HCT116 (cell line): ENCODE measurements at regions not wholly inside any gene's neighbourhood (a gene's known extent, or its start where the extent isn't known, plus 50 kb on each side); places are given as distances from the start of the nearest gene placed in this dataset.

Source experiments
- ATAC-seq: fragments of 200-7000 bp; cut with Tn5 transposase; 2 replicates; pipeline ENCODE4 v1.9.1; 2020; ENCODE audit warnings: mild to moderate bottlenecking, moderate library complexity
- BruUV-seq: library from RNA; stranded (reverse); fragments of 400-500 nt; replicated peaks from 2 replicates; lab custom pipeline; 2021; lab: Mats Ljungman, UMichigan
- CTCF ChIA-PET: fragments of 300-600 bp; sonication (Branson Sonifier 250); formaldehyde crosslinking; loops from one replicate; lab custom pipeline; 2021; ENCODE audit warnings: antibody characterized with exemption; lab: Charles Lee
- POLR2A ChIA-PET: fragments of 300-600, 350-600 bp; sonication (Branson Sonifier 250); formaldehyde crosslinking; loops from one replicate; lab custom pipeline; 2021; ENCODE audit warnings: antibody characterized with exemption; lab: Charles Lee
- RAD21 ChIA-PET, 2 experiments: fragments of 300-600 bp; sonication (Branson Sonifier 250); formaldehyde crosslinking; loops; one replicate each; lab custom pipeline; 2023; ENCODE audit warnings: low total read pairs in 2 of 2; ENCODE audit not compliant: uncharacterized antibody in 2 of 2, unreplicated experiment in 2 of 2, low non-redundant PET in 1 of 2; lab: Charles Lee
- DNase-seq: peaks from one replicate; pipeline ENCODE4 v3.0.0-alpha.2; 2010; ENCODE audit warnings: low read depth, low spot score
- H2AFZ ChIP-seq: fragments of 200-600 bp; shearing (Covaris generic), sonication (generic); 2 replicates; pipeline ENCODE4 v1.6.1; 2017; ENCODE audit warnings: low read depth, mixed run types, mixed read lengths, antibody characterized with exemption, low read length; ENCODE audit not compliant: poor library complexity, severe bottlenecking
- H3K27ac ChIP-seq: 2 replicates; pipeline ENCODE4 v1.5.1; 2012; ENCODE audit warnings: low read depth, low read length
- H3K27me3 ChIP-seq: fragments of 200-600 bp; sonication (generic); 2 replicates; pipeline ENCODE4 v1.6.1; 2016; ENCODE audit warnings: mixed run types, low read length, mixed read lengths; ENCODE audit not compliant: insufficient read depth
- H3K36me3 ChIP-seq, 2 experiments: fragments of 200-500 bp in 1 of 2; fragments of 200-600 bp in 1 of 2; sonication (Bioruptor generic) in 1 of 2; sonication (generic) in 1 of 2; 2 replicates each; pipeline versions ENCODE4 v1.5.1 to v1.6.1; 2014 to 2016; ENCODE audit warnings: low read length in 2 of 2, inconsistent platforms in 1 of 2, mixed read lengths in 1 of 2, mixed run types in 1 of 2; ENCODE audit not compliant: insufficient read depth in 2 of 2, control insufficient read depth in 1 of 2
- H3K4me1 ChIP-seq, 2 experiments: fragments of 200-600 bp in 1 of 2; sonication (generic) in 1 of 2; 2 replicates each; pipeline versions ENCODE4 v1.5.1 to v1.6.1; 2012 to 2017; ENCODE audit warnings: low read length in 2 of 2, inconsistent platforms in 1 of 2, mild to moderate bottlenecking in 1 of 2, mixed read lengths in 1 of 2, mixed run types in 1 of 2, moderate library complexity in 1 of 2; ENCODE audit not compliant: insufficient read depth in 2 of 2, control insufficient read depth in 1 of 2
- H3K4me2 ChIP-seq: fragments of 200-600 bp; sonication (generic); 2 replicates; pipeline ENCODE4 v1.6.1; 2017; ENCODE audit warnings: mixed run types, low read length, mixed read lengths
- H3K4me3 ChIP-seq, 2 experiments: fragments of 200-600 bp in 1 of 2; sonication (generic) in 1 of 2; replicated peaks in 1 of 2; 2 replicates each; pipeline ENCODE4 v1.5.1; 2011 to 2016; ENCODE audit warnings: low read length in 2 of 2, control low read depth in 1 of 2, low read depth in 1 of 2, mild to moderate bottlenecking in 1 of 2, mixed read lengths in 1 of 2, mixed run types in 1 of 2
- H3K79me2 ChIP-seq: fragments of 200-600 bp; sonication (generic); 2 replicates; pipeline ENCODE4 v1.6.1; 2017; ENCODE audit warnings: mild to moderate bottlenecking, mixed run types, low read length, moderate library complexity, mixed read lengths; ENCODE audit not compliant: insufficient read depth
- H3K9ac ChIP-seq: fragments of 200-600 bp; sonication (generic); 2 replicates; pipeline ENCODE4 v1.6.1; 2016; ENCODE audit warnings: low read length, mixed read lengths
- H3K9me2 ChIP-seq: fragments of 200-600 bp; sonication (generic), shearing (Covaris generic); 2 replicates; pipeline ENCODE4 v1.6.1; 2017; ENCODE audit warnings: mixed run types, mild to moderate bottlenecking, moderate library complexity; ENCODE audit not compliant: insufficient read depth
- H3K9me3 ChIP-seq, 2 experiments: fragments of 200-500 bp in 1 of 2; fragments of 200-600 bp in 1 of 2; sonication (Bioruptor generic) in 1 of 2; sonication (generic) in 1 of 2; 2 replicates each; pipeline ENCODE4 v1.6.1; 2014 to 2017; ENCODE audit warnings: low read length in 2 of 2, mixed read lengths in 2 of 2, inconsistent platforms in 1 of 2, low read depth in 1 of 2, mild to moderate bottlenecking in 1 of 2, mixed run types in 1 of 2, moderate library complexity in 1 of 2; ENCODE audit not compliant: control insufficient read depth in 1 of 2, insufficient read depth in 1 of 2
- H4K20me1 ChIP-seq: fragments of 200-600 bp; sonication (generic), shearing (Covaris generic); 2 replicates; pipeline ENCODE4 v1.6.1; 2017; ENCODE audit warnings: mixed run types, mild to moderate bottlenecking, moderate library complexity; ENCODE audit not compliant: insufficient read depth
- ATF3 ChIP-seq: IDR thresholded peaks from 2 replicates; pipeline ENCODE4 v1.6.1; 2012
- CEBPB ChIP-seq: IDR thresholded peaks from 2 replicates; pipeline ENCODE4 v1.6.1; 2012; ENCODE audit warnings: low read depth
- EGR1 ChIP-seq: IDR thresholded peaks from 2 replicates; pipeline ENCODE4 v1.6.1; 2012; ENCODE audit warnings: low read depth
- EZH2 ChIP-seq: fragments of 200-600 bp; sonication (generic); IDR thresholded peaks from 2 replicates; pipeline ENCODE4 v1.6.1; 2017; ENCODE audit warnings: antibody characterized with exemption, mixed run types
- EZH2phosphoT487 ChIP-seq: fragments of 200-600 bp; IDR thresholded peaks from 2 replicates; pipeline ENCODE4 v1.6.1; 2018; ENCODE audit warnings: antibody characterized with exemption, borderline replicate concordance
- FOSL1 ChIP-seq: IDR thresholded peaks from 2 replicates; pipeline ENCODE4 v1.6.1; 2012; ENCODE audit warnings: low read depth
- JUND ChIP-seq: IDR thresholded peaks from 2 replicates; pipeline ENCODE4 v1.6.1; 2012
- POLR2A ChIP-seq: IDR thresholded peaks from 2 replicates; pipeline ENCODE4 v1.7.0; 2011; ENCODE audit warnings: borderline replicate concordance; ENCODE audit not compliant: insufficient read depth, insufficient read length; ENCODE audit errors: extremely low read depth
- POLR2AphosphoS5 ChIP-seq: IDR thresholded peaks from 2 replicates; pipeline ENCODE4 v1.6.1; 2011; ENCODE audit warnings: mild to moderate bottlenecking, low read depth, low read length, moderate library complexity
- RAD21 ChIP-seq: IDR thresholded peaks from 2 replicates; pipeline ENCODE4 v1.6.1; 2012; ENCODE audit warnings: low read depth, mild to moderate bottlenecking
- REST ChIP-seq: IDR thresholded peaks from 2 replicates; pipeline ENCODE4 v1.6.1; 2012; ENCODE audit warnings: low read depth
- SIN3A ChIP-seq: IDR thresholded peaks from 2 replicates; pipeline ENCODE4 v1.6.1; 2012; ENCODE audit warnings: low read depth
- SP1 ChIP-seq: IDR thresholded peaks from 2 replicates; pipeline ENCODE4 v1.6.1; 2012; ENCODE audit warnings: low read depth
- SRF ChIP-seq: IDR thresholded peaks from 2 replicates; pipeline ENCODE4 v1.6.1; 2012; ENCODE audit warnings: low read depth
- TCF7L2 ChIP-seq: IDR thresholded peaks from 2 replicates; pipeline ENCODE4 v1.7.0; 2011; ENCODE audit warnings: borderline replicate concordance, inconsistent platforms; ENCODE audit not compliant: insufficient read depth, insufficient read length; ENCODE audit errors: extremely low read depth
- YY1 ChIP-seq: IDR thresholded peaks from 2 replicates; pipeline ENCODE4 v1.6.1; 2011; ENCODE audit warnings: low read length, low read depth, moderate library complexity, mild to moderate bottlenecking; ENCODE audit not compliant: insufficient replicate concordance; ENCODE audit errors: extremely low read depth
- ZBTB33 ChIP-seq: IDR thresholded peaks from 2 replicates; pipeline ENCODE4 v1.6.1; 2011; ENCODE audit warnings: mild to moderate bottlenecking, low read length, moderate library complexity; ENCODE audit not compliant: insufficient replicate concordance; ENCODE audit errors: extremely low read depth
- ZNF274 ChIP-seq: fragments of 200-500 bp; sonication (Bioruptor generic); IDR thresholded peaks from 2 replicates; pipeline ENCODE4 v1.6.1; 2014; ENCODE audit warnings: mild to moderate bottlenecking, low read depth, low read length, inconsistent platforms
- intact Hi-C: fragments of 100-400 bp; cut with micrococcal nuclease; formaldehyde crosslinking; loops from 2 replicates; pipeline ENCODE4 v1.10.0; 2022

- ATAC-seq (peak; percentile 80), DNase-seq (peak; percentile 36)
- Histone ChIP-seq H3K27me3 (no peaks in the 10 kb centered on the region), H3K9ac (no peak overlapping the region), H3K4me2 (peak overlapping the region; percentile 59), H3K9me2 (no peaks in the 10 kb centered on the region), H3K4me1 (peaks cover 3 to 21% of the 10 kb centered on the region in 2 experiments; a peak in 2 of 4 replicates), H3K27ac (no peak overlapping the region), H3K9me3 (no peaks in the 10 kb centered on the region), H2AFZ (peak overlapping the region; percentile 32), H3K4me3 (peak overlapping the region in 1 of 2 experiments; percentile 15; a peak in 1 of 4 replicates), H3K79me2 (no peaks in the 10 kb centered on the region), H3K36me3 (no peaks in the 10 kb centered on the region), H4K20me1 (no peaks in the 10 kb centered on the region)
- RAD21 ChIA-PET: no interaction called here
- intact Hi-C loops: no loop called here
- TF ChIP-seq FOSL1 (peak; percentile 38), EZH2phosphoT487 (no peak), ZBTB33 (no peak), ATF3 (no peak), EZH2 (no peak), EGR1 (peak; percentile 90), ZNF274 (no peak), CEBPB (no peak), REST (no peak), RAD21 (no peak), JUND (peak; percentile 36; the same call in 1 of the 2 replicates), TCF7L2 (no peak), SIN3A (no peak), POLR2AphosphoS5 (no peak), SP1 (no peak), SRF (no peak), YY1 (no peak), POLR2A (no peak)
- POLR2A ChIA-PET: no interaction called here
- BruUV-seq: no TSS peak
- CTCF ChIA-PET: no interaction called here
These were observed 143.5 kb upstream of the MRPS30 start for GRCh38 chr5:44665101-44665701.
